ENCODE measurements at regions not wholly inside any gene's neighbourhood (a gene's known extent, or its start where the extent isn't known, plus 50 kb on each side); places are given as distances from the start of the nearest gene placed in this dataset.

- Histone ChIP-seq H3K9me3 (peaks cover 24% of the 10 kb centered on the region), H3K4me3 (ENCODE audit: low read depth, low read length) (no peak overlapping the region), H3K27me3 (replicated peaks; ENCODE audit: control insufficient read depth, insufficient read depth, low read length) (no peaks in the 10 kb centered on the region), H3K4me1 (peaks cover 4% of the 10 kb centered on the region; the same call in 1 of the 2 replicates), H3K36me3 (ENCODE audit: control insufficient read depth, insufficient read depth, low read length) (no peaks in the 10 kb centered on the region)
- peaks cover 6% of the 10 kb centered on the region for H3K36me3 Mint-ChIP-seq (ENCODE audit: insufficient read depth, unreplicated experiment)
- intact Hi-C loops (cut with micrococcal nuclease; ENCODE audit: unreplicated experiment) = no loop called here
- DNase-seq = no peak
- H3K27me3 Mint-ChIP-seq (ENCODE audit: insufficient read depth, unreplicated experiment) = no peaks in the 10 kb centered on the region
- BruUV-seq (replicated peaks) = no TSS peak
- peaks cover 34% of the 10 kb centered on the region for H3K9me3 Mint-ChIP-seq (ENCODE audit: unreplicated experiment)
- no peaks in the 10 kb centered on the region for H3K4me1 Mint-ChIP-seq (ENCODE audit: low read depth, unreplicated experiment)
- POLR2A ChIA-PET = no interaction called here
- no peak overlapping the region for H3K27ac Mint-ChIP-seq (ENCODE audit: unreplicated experiment)
- CTCF ChIA-PET = no interaction called here
- no peak overlapping the region for H3K4me3 Mint-ChIP-seq (ENCODE audit: unreplicated experiment)
- TF ChIP-seq, protein P1, sequence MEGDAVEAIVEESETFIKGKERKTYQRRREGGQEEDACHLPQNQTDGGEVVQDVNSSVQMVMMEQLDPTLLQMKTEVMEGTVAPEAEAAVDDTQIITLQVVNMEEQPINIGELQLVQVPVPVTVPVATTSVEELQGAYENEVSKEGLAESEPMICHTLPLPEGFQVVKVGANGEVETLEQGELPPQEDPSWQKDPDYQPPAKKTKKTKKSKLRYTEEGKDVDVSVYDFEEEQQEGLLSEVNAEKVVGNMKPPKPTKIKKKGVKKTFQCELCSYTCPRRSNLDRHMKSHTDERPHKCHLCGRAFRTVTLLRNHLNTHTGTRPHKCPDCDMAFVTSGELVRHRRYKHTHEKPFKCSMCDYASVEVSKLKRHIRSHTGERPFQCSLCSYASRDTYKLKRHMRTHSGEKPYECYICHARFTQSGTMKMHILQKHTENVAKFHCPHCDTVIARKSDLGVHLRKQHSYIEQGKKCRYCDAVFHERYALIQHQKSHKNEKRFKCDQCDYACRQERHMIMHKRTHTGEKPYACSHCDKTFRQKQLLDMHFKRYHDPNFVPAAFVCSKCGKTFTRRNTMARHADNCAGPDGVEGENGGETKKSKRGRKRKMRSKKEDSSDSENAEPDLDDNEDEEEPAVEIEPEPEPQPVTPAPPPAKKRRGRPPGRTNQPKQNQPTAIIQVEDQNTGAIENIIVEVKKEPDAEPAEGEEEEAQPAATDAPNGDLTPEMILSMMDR (IDR thresholded peaks at IDR 0.05; ENCODE audit: insufficient read depth in 1 of 2, low read depth in 1 of 2, low read length in 1 of 2, severe bottlenecking in 1 of 2, unreplicated experiment in 1 of 2) = no peak
These were observed 141.9 kb upstream of the RBMS1 start for GRCh38 chr2:160635488-160635887.

DNA sequence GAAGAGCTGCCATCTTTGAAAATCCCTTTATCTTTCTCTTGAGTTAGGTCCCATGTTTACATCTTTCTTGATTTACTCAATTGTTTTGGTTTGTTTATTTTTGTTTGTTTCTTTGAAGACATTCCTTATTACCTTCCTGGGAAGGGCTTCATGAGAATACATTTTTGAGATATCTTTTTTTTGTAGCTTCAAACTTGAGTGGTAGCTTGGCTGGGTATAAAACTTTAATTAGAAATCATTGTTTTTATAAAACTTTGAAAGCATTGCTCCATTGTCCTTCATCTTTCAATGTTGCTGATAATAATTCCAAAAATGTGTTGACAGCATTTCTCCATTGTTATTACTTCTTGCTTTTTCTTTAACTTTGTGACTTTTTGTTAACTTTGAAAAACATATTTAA is 145.9 kb upstream of the RBMS1 start:
- Mint-ChIP-seq H3K4me3 (ENCODE audit: unreplicated experiment) (no peak overlapping the region), H3K4me1 (ENCODE audit: low read depth, unreplicated experiment) (no peaks in the 10 kb centered on the region), H3K9me3 (ENCODE audit: unreplicated experiment) (peaks cover 40% of the 10 kb centered on the region), H3K36me3 (ENCODE audit: insufficient read depth, unreplicated experiment) (peaks cover 6% of the 10 kb centered on the region), H3K27ac (ENCODE audit: unreplicated experiment) (no peak overlapping the region), H3K27me3 (ENCODE audit: insufficient read depth, unreplicated experiment) (no peaks in the 10 kb centered on the region)
- Histone ChIP-seq H3K4me3 (ENCODE audit: low read depth, low read length) (no peak overlapping the region), H3K4me1 (no peaks in the 10 kb centered on the region), H3K9me3 (peaks cover 25% of the 10 kb centered on the region), H3K36me3 (ENCODE audit: control insufficient read depth, insufficient read depth, low read length) (no peaks in the 10 kb centered on the region), H3K27me3 (replicated peaks; ENCODE audit: control insufficient read depth, insufficient read depth, low read length) (no peaks in the 10 kb centered on the region)
- DNase-seq = no peak
- TF ChIP-seq, protein P1 (IDR thresholded peaks at IDR 0.05; ENCODE audit: insufficient read depth in 1 of 2, low read depth in 1 of 2, low read length in 1 of 2, severe bottlenecking in 1 of 2, unreplicated experiment in 1 of 2) = no peak
- POLR2A ChIA-PET = no interaction called here
- no TSS peak for BruUV-seq (replicated peaks)
- intact Hi-C loops (cut with micrococcal nuclease; ENCODE audit: unreplicated experiment) = no loop called here
- CTCF ChIA-PET = no interaction called here

DNA sequence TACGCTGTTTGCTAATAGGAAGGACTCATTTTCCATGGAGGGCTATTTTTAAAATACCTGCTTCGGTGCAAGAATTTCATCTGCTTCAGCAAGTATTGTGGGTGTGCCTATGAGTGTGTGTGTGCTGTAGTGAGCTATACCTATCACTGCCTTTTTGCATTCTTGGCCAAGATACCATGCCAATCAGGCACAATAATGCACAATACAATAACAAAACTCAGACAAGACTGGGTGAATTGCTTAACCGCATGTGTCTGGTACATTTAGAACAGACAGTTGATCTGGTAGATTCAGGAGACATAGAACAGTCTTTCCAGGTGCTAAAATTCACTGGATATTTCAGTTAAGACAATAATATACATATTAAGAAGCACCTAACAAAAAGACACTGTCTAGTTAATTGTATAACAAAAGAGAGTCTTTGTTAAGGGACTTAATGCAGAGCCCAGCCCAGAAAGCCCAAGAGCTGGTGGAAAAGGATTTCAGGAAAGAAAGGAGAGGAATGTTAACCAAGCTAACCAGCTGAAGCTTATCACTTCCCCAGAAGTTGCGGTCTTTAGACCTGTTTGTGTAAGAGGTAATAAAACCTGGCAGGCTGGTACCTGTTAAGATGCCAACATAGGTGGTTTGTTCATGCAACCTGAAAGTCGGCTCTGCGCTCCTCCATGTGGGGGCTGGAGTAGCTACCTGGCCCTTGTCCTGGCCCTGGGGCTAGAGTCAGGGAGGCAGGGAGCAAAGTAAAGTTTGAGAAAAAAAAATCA is 153.3 kb upstream of the RBMS1 start:
- H3K4me3 Mint-ChIP-seq (ENCODE audit: unreplicated experiment) = no peak overlapping the region
- no peaks in the 10 kb centered on the region for H3K36me3 Mint-ChIP-seq (ENCODE audit: insufficient read depth, unreplicated experiment)
- intact Hi-C loops (cut with micrococcal nuclease; ENCODE audit: unreplicated experiment) = no loop called here
- Histone ChIP-seq H3K36me3 (ENCODE audit: control insufficient read depth, insufficient read depth, low read length) (no peaks in the 10 kb centered on the region), H3K4me1 (no peaks in the 10 kb centered on the region), H3K27me3 (replicated peaks; ENCODE audit: control insufficient read depth, insufficient read depth, low read length) (no peaks in the 10 kb centered on the region), H3K9me3 (no peaks in the 10 kb centered on the region), H3K4me3 (ENCODE audit: low read depth, low read length) (no peak overlapping the region)
- peaks cover 9% of the 10 kb centered on the region for H3K4me1 Mint-ChIP-seq (ENCODE audit: low read depth, unreplicated experiment)
- TF ChIP-seq, protein P1 (IDR thresholded peaks at IDR 0.05; ENCODE audit: insufficient read depth in 1 of 2, low read depth in 1 of 2, low read length in 1 of 2, severe bottlenecking in 1 of 2, unreplicated experiment in 1 of 2) = no peak
- no peaks in the 10 kb centered on the region for H3K9me3 Mint-ChIP-seq (ENCODE audit: unreplicated experiment)
- H3K27me3 Mint-ChIP-seq (ENCODE audit: insufficient read depth, unreplicated experiment) = no peaks in the 10 kb centered on the region
- no peak overlapping the region for H3K27ac Mint-ChIP-seq (ENCODE audit: unreplicated experiment)
- ChIA-PET CTCF (no interaction called here), POLR2A (no interaction called here)
- no TSS peak for BruUV-seq (replicated peaks)
- DNase-seq = no peak
